NCI-H1417 treated with DMSO at 0.1 percent for 48 hours (cell line): ENCODE measurements at regions not wholly inside any gene's neighbourhood (a gene's known extent, or its start where the extent isn't known, plus 50 kb on each side); places are given as distances from the start of the nearest gene placed in this dataset.

Source experiments
- DNase-seq: peaks from one replicate; lab custom pipeline; 2025; lab: John Stamatoyannopoulos, UW

DNA sequence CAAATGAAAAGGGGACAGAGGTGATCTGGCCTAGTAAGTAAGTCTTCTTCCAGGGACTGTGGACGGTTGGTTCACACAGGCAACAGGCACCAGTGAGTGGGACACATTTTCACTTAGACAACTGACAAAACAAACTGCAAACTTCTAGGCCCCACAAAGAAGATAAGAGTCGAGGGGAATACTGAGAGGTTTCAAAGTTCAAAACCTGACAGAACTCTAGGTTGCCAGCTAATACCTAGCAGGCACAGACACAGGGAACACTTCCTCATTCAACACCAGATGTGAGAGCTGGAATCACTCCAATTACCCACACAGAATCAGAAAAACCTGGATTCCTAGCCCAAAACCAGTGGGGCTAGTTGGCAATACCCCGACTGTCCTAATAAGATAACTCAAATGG lies 621.7 kb downstream of the ZPLD1 start:
- DNase-seq, result no peak

DNA sequence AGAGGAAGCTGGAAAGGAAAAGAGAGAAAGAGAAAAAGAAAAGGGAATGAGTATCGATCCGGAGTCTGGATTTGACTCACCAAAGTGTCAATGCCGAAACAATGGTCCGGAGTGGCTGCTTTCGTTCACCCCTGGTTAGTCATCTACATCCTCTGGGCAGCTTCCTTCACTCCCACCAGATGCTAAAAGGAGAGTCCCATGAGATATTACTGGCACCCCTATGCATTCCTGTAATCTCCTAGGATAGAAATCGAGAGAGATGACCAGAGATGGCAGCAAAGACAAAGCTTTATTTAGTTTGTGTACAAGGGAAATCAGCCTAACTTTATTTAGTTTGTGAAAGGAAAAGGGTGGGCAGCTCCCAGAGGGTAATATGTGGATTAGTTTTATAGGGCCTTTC lies 622.2 kb downstream of the ZPLD1 start:
- no peak for DNase-seq

DNA sequence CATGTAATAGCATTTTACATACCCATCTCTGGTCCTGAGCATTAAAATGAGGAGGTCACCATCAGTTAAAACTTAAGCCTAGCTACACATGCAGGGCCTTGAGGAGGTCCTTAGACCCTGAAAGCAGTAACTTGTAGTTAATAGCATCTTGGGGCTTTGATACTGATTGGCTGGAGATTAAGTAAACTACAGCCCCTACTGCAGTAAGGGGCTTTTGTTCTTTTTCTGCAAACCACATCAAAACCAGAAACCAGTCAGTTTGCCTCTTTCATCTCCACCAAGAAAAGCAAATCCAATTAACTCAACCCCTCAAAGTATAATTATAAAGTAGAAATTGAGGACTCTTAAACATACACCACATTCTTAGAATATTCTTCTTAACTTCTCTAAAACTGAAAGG lies 622.7 kb downstream of the ZPLD1 start:
- DNase-seq, result no peak

DNA sequence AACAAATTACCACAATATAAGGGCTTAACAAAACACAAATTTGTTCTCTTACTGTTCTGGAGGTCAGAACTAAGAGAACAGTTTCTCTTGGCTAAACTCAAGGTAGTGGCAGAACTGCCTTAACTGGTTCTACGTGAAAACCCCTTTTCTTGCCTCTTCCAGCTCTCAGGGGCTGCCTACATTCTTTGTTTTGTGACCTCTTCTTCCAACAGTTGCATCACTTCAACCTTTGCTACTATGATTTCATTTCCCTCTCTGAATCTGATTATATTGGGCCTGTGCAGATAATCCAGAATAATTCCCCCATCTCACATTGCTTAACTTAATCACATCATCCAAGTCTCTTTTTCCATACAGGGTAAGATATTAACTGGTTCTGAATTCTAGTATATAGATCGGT lies 624.6 kb downstream of the ZPLD1 start:
- DNase-seq, result no peak

DNA sequence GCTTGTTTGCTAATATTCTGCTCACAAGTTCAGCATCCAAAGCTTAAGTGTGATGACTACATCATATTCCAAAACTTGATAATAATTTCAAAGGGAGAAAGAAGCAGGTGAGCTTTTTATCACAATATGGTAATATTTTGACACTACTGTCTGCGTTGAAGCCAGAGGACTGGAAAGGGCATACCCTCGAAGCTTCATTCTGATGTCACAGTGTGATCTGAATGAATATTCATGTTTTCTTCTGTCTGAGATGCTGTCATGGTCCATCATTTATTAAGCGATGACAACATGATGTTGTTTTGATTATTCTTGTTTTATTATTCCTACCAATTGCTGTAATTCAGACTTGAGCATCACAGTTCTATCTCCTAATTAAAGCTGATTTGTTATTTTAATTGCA lies 625.4 kb downstream of the ZPLD1 start:
- DNase-seq, result no peak

DNA sequence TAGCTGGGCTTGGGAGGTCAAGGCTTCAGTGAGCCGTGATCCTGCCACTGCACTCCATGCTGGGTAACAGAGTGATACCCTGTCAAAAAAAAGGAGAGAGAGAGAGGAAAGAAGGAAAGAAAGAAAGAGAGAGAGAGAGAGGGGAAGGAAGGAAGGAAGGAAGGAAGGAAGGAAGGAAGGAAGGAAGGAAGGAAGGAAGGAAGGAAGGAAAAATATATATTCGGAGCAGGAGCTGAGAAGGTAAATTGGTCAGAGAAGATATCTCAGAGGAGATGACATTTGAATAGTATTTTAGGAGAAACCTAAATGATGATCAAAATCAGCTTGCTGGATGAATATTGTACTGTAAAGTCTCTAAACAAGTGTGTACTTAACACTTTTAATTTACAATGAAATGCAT lies 633.1 kb downstream of the ZPLD1 start:
- no peak for DNase-seq

DNA sequence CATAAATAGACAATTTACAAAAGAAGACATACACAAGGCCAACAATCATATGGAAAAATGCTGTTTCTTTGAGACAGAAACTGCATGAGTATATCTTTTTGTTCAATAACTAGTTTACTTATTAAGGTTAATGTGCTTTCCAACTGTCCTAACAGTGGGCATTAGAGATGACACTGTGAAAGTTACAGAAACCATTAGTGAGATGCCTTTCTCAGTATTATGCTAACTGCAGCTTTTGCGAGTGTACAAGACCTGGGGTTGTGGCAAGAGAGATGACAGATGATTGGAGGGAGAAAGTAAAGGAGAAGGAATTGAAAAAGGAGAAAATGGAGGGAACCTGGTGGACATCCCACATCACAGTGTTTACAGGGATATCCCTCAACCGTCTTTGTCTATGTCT lies 640.5 kb downstream of the ZPLD1 start:
- no peak for DNase-seq

DNA sequence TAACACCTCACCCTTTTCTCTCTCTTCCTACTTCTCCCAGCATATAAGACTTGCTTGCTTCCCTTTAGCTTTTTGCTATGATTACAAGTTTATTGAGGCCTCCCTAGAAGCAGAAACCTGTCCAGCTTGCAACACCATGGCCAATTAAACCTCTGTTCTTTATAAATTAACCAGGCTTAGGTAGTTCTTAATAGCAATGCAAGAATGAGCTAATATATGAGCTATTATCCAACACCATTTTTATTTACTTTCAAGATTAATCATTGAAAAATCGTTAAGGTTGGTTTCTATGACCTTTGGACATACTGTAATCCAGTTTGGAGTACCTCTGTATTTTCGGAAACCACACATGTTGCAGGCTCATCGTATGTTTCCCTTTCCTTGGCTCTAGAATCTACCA lies 643.1 kb downstream of the ZPLD1 start:
- no peak for DNase-seq

DNA sequence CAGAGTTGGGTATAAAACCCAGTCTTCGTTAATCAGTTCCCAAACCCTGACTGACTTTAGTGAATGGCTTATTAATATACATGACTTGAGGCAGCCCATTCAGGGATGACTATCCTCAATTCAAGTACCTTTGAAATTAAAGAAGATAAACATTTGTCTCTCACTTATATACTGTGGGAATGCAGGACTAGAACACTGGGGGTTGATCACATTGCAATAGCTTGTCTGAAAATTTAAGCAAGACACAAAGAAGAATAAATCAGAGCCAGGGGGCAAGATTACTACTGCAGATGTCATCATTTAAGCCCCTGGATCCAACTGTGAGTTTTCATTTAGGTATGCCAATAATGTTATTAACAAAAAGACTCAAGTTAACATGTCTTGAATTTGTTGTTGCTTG lies 647.7 kb downstream of the ZPLD1 start:
- DNase-seq, result no peak

DNA sequence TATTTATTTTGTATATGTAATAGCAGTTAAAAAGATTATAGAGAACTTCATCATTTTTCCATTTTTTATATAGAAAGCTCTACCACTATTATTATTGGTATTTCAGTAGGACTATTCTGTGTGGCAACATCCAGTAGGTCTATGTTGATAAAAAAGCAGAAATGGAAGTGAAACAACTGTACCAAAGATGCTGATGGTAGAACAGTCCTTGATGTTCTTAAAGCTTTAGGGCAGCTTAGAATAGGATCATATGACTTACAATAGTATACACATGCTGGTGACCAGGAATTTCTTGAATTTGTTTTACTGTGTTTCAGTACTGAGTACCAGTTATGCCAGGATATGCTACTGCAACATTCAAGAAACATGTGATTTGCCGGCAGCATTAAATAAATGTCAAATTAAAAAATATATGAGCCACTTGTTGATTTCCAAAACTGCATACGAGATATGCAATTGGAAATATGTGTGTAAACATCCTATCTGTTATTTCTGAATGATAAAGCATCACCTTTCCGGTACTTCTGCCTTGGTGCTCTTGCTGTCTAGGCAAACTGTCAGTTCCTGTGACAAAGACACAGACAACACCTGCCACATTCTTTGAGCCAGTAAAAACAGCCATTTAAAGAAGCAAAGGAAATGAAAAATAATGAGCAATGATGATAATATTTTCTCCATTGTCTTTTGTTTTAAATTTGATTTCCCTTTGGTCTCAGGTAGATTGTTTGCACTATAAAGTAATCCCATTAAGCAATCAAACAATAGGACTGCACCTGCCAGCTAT lies 649.2 kb downstream of the ZPLD1 start:
- no peak for DNase-seq

DNA sequence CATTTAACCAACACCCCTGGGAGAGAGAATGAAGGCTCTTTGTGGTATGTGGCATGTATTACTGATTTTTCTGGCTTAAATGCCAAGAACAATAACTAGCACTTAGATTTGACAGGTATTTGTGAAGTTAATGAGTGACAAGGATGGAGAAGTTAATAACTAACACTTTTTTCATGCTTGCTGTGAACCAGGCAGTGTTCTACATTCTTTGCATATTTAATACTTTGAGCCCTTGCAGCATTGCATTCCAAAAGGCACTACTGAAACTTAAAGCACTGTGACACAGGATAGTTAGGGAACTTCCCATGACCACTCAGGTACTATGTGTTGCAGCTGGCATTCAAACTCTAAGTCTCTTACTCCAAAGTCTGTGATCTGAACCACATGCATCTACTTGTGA lies 650.6 kb downstream of the ZPLD1 start:
- no peak for DNase-seq

DNA sequence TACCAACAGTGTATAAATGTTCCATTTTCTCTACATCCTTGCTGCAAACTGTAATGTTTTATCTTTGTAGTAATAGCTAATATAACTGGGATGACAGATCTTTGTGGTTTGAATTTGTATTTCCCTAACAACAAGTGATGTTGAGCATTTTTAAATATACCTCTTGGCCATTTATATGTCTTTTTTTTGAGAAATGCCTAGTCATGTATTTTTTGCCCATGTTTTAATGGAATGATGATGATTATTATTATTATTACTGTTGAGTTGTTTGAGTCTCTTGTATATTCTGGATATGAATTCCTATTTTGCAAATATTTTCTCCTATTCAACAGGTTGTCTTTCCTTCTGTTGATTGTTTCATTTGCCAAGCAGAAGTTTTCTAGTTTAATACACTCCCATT lies 654.9 kb downstream of the ZPLD1 start:
- DNase-seq, result no peak

DNA sequence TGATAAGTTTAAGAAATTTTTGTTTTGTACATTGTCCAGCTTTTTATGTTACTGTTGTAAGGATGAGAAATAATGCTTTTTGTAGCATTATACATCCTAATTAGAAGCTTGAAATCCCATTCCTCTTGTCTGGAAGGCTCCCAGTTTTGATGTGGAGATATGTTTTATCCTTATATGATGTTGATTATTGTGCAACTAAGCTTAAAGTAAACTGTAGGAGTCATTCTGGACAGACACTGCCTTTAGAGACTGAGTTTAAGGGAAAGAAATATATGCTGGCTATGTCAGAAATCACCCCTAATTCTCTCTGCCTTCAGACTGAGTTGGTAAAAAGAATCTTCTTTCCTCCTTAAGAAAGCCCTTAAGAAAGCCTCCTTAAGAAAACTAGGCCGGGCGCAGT lies 670.4 kb downstream of the ZPLD1 start:
- DNase-seq, result no peak

DNA sequence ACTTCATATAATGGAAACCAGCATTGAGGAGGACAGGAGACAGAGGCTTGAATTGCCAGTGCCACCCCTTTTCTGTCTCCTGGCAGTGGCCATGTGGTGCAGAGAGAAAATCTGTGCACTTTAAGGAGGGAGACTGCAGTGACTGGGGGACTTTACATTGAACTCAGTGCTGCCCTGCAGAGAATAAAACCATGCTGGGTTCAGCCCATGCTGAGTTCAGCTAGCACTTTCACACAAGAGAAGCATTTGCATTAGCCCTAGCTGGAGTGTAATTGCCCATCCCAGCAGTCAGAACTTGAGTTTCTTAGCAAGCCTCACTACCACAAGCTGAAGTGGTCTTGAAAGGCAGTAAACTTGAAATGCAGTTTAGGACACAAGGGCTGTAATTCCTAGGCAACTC lies 677.5 kb downstream of the ZPLD1 start:
- DNase-seq, result no peak

DNA sequence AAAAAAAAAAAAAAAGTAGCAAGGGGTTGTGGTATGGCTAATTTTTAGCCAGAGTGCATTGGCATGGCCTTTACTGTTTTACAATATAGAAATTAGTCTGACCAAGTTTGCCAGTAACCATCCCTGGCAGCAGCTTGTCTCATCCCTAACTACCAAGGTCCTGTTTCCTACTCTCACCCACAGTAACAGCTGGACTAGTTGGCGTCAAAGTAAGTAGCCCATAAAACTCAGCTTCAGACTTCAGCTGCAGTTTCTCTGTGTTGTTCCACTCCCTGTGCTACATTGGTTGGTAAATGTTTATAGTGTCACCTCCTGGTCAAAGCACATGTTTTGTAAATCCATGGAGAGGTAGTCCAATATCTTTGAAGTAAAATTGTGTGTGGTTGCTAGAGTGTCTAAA lies 691.3 kb downstream of the ZPLD1 start:
- no peak for DNase-seq

DNA sequence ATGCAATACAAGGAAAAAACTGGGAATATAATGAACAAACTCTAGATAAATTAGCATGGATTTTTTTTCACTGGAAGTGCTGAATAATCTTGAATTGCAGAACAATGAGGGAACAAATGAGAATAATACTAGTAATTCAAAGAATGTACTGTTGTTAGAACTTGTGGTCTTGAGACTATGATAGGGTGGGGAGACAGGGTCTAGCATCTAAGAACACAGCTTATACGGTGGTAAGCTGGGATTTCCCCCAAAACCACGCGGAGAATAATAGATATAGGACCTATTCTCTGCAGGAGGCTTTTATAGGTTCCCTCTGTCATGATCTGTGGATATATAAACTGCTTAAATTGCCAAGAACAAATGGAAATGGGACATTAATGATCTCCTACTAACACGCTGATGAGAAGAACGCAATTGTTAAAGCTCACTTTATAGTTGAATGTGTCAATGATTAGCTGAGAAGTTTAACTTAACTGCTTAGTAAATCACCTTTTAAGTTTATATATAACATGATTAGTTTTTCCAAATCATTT lies 692.3 kb downstream of the ZPLD1 start:
- DNase-seq, result no peak

DNA sequence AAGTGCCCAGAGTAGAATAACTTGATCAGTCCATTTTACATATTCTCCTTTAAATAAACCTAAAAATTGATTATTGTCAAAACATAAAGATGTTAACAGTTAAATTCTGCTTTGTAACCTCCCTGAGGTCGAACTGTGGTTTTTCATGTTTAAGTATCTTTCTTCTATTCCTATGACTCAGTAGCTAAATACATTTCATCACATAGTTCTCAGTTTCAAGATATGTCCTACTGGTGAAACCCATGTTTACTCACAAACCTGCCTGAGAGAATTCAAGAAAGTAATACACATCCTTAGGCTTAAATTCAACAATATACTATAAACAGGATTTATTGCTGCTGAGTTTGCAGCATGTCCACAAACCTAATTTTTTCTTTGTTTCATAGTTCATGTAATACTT lies 692.9 kb downstream of the ZPLD1 start:
- DNase-seq, result no peak

DNA sequence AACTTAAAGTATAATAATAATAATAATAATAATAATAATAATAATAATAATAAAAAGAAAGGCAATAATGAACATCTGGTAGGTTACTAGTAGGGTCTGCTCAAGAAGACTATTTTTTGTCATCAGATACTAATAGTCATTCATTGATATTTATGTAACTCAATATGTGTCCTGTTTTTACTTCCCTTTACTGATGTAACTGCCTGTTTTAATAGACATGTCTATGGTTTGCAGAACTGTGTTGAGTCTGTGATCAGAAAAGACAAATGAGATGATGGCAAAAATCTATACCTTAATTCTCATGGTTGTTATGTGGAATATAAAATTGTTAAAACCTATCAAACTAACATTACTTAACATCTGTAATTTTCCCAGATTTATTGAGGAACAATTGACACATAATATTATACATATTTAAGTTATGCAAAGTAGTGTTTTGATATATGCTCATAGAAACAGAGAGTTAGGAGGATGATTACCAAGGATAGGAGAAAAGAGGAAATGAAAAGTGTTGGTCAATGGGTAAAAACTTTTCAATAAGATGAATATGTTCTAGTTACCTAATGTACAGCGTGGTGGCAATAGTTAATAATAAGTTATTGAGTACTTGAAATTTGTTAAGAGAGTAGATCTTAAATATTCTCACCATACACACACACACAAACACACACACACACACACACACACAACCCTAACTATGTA lies 699.4 kb downstream of the ZPLD1 start:
- no peak for DNase-seq

DNA sequence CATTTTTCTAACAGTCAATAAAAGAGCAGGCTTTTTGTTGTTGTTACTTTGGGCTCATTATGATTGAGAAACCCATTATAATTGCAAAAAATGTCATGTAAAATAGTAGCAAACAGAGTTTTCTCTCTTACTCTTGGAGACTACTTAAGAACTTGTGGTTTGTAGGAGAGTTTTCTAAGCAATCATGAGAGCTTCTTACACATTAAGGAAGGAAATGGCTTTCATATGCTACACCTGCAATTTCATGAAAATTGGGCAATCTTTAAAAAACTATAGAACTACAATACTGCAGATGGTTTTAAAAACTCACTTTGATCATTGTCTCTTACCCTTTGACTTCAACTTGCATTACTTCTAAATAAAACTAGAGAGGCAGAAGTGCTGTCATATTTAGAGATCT lies 701.8 kb downstream of the ZPLD1 start:
- no peak for DNase-seq

DNA sequence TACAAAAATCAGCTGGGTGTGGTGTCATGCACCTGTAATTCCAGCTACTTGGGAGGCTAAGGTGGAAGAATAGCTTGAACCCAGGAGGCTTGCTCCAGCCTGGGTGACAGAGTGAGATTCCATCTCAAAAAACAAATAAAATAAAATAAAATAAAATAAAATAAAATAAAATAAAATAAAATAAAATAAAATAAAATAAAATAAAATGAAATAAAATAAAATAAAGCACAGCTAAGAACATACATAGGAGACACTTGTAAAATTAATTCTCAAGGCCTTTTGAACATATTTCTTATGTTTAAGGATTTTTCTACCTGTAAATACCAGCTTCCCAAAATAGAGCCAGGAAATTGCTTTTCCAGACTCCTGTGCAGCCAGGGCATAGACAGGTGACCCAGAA lies 703.0 kb downstream of the ZPLD1 start:
- DNase-seq, result no peak

DNA sequence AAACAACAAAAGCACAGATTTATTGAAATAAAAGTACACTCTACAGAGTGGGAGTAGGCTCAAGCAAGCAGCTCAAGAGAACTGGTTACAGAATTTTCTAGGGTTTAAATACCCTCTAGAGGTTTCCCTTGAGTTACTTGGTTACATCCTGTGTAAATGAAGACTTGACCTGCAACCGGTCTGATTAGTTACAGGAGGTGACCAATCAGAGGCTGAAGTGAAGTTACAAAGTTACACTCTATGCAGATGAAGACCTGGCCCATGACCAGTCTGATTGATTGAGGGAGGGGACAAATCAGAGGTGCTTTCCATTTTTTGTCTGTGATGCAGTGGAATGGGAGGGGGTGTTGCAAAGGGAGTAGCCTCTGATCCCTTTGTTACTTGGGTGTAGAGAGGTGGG lies 723.4 kb downstream of the ZPLD1 start:
- DNase-seq, result no peak

DNA sequence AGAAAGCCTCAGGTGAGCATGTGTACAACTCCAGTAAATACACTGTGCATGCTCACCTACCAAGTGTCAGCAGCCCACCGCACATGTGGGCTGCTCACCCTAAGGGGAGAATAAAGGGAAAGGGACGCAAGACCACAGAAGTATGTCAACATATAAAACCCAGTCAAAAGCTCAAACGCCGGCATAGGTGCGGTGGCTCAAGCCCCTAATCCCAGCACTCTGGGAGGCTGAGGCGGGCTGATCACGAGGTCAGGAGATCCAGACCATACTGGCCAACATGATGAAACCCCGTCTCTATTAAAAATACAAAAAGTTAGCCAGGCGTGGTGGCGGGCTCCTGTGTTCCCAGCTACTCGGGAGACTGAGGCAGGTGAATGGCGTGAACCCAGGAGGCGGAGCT lies 732.1 kb downstream of the ZPLD1 start:
- no peak for DNase-seq

DNA sequence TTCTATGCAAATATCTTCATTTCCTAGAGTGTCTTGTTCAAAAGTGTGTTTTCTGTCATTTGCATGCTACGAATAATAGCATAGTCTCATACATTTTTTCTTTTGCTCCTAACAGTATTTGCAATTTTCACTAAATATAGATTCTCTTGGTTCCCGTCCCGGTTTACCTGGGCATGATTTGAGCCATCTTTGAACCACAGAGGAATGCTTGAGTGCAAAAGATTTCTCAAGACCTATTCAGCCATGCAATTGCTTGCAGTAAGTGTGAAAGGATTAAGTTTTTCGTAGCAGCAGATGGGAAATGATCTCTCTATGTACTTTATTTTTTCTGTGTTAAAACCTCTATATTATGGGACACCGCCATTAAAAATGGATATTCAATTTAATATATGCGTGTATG lies 733.0 kb downstream of the ZPLD1 start:
- no peak for DNase-seq

DNA sequence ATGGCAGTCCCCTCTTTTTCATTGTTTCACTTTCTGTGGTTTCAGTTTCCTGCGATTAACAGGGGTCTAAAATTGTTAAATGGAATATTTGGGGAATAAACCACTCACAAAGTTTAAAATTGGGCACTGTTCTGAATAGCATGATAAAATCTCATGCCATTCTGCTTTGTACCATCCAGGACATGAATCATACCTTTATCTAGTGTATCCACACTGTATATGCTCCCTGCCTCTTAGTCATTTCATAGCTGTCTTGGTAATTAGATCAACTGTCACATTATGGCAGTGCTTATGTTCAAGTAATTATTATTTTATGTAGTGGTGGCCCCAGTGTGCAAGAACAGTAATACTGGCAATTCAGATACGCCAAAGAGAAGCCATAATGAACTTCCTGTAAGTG lies 734.5 kb downstream of the ZPLD1 start:
- DNase-seq, result no peak
